ENCODE measurements at regions not wholly inside any gene's neighbourhood (a gene's known extent, or its start where the extent isn't known, plus 50 kb on each side); places are given as distances from the start of the nearest gene placed in this dataset.
"Not testable (repeated sequence)": the region's sequence is repeated elsewhere in the genome, so short reads cannot be mapped to it uniquely, and the experiment has no call there.

DNA sequence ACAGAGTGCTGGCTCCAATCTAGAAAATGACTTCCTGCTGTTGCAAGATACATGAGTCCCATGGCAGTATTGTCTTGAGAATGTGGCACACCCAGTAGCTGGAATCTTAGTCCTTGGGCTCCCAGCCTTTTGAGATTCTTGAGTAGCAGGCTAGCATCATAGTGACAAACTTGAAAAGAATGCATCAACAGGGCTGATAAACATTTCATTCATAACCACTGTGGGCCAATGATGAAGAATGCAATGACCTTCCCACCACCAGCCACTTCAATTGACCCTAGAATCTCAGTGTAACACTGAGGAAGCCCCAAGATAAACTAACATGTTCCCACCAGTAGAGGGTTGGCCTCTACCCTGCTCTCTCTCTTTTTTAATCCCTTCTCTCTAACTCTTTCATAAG lies 329.3 kb downstream of the GBA3 start:
- DNase-seq (ENCODE audit: low spot score), result no peak

GRCh38 chr4:23021040-23021439 lies 328.3 kb downstream of the GBA3 start:
- DNase-seq (ENCODE audit: low spot score), result no peak

DNA sequence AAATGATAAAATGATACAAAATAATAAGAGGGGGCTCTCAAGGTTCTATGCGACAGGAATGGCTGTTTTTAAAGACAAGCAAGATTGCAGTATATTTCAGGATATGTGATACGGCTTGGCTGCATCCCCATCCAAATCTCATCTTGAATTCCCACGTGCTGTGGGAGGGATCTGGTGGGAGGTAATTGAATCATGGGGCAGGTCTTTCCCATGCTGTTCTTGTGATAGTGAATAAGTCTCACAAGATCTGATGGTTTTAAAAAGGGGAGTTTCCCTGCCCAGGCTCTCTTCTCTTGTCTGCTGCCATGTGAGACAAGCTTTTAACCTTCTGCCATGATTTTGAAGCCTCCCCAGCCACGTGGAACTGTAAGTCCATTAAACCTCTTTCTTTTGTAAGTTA lies 327.7 kb downstream of the GBA3 start:
- not testable (repeated sequence) for DNase-seq (ENCODE audit: low spot score)

- no peak for DNase-seq (ENCODE audit: low spot score)
Measured at GRCh38 chr4:23016981-23017380, 324.2 kb downstream of the GBA3 start.

- no peak for DNase-seq (ENCODE audit: low spot score)
Measured at GRCh38 chr4:23015821-23016220, 323.1 kb downstream of the GBA3 start.

DNA sequence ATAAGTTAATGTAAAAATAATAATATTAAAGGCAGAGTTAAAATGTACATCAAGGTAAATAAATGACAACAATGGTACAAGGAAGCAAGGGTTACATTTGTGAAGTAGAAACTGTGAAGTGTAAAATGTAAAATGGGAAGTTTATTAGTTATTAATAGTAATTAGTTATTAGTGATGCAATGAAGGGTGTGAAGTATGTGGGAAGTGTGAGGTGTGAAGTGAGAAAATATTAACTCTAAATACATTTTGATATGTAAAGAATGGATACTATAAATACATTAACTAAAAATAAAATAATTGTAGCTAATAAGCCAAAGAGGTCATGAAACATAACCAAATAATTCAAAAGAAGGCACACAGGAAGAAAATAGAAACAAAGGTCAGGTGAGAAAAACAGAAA lies 316.4 kb downstream of the GBA3 start:
- no peak for DNase-seq (ENCODE audit: low spot score)

- DNase-seq (ENCODE audit: low spot score), result no peak
Measured at GRCh38 chr4:23006756-23007155, 314.0 kb downstream of the GBA3 start.

- DNase-seq (ENCODE audit: low spot score), result no peak
Measured at GRCh38 chr4:23005691-23006090, 313.0 kb downstream of the GBA3 start.

GRCh38 chr4:23001478-23001877 lies 308.7 kb downstream of the GBA3 start:
- no peak for DNase-seq (ENCODE audit: low spot score)

DNA sequence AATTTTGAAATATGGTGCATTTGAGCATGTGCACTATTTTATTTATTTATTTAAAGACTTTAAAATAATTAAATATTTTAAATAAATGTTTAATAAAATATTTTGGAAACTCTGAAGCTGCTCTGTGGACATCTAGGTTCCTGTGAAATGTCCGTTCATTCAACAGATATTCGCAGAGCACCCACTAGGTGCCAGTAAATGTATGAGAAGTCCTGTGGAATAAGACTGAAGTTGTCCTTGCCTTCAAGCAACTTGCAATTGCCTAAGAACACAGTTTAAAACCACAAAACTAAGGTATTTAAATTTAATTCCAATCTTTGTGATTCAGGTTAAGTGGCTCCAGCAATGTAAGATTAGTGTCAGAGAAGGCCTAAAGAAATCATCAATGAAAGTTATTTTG lies 306.7 kb downstream of the GBA3 start:
- no peak for DNase-seq (ENCODE audit: low spot score)

DNA sequence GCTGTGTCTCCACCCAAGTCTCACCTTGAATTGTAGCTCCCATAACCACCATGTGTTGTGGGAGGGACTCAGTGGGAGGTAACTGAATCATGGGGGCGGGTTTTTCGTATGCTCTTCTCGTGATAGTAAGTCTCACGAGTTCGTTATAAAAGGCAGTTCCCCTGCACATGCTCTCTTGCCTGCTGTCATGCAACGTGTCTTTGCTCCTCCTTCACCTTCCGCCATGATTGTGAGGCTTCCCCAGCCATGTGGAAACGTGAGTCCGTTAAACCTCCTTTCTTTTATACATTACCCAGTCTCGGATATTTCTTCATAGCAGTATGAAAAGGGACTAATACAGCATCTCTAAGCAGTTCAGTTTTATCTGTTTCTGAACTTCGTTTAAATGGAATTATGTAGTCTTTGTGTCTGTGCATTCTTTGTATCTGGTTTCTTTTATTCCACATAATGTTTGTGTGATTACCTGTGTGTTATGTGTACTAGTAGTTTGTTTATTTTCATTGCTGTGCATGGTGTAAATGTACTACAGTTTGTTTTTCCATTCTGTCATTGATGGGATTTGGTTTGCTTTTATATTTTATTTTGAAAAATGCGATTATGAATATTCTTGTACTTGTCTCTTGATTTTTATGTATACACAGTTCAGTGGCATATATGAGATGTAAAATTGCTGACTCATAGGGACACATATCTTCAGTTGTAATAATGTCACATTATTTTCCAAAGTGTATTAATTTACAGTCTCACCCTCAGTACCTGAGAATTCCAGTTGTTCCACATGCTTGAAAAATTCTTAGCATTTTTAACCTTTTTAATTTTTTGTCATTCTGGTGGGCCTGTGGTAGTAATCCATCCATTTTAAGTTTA lies 304.9 kb downstream of the GBA3 start:
- DNase-seq (ENCODE audit: low spot score), result no peak

DNA sequence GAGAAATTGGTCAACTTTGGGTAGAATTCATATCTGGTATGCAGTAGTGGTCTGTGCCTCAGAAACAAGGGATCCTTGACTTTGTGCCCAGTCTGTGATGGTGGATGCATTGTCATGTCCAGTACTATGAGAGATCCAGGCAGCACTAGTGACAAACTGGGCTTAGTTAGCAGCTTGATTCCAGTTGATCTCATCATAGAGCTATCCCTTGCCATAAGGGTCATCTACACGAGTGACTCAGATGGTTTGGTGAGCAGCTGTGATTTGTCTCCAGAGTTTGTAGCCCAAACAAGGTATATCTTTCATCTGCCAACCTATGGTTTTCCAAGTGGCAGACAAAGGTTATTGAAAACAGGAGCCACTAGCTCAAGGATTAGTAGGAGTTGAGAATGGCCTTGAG lies 298.8 kb downstream of the GBA3 start:
- DNase-seq (ENCODE audit: low spot score), result no peak

GRCh38 chr4:22988526-22988925 lies 295.8 kb downstream of the GBA3 start:
- DNase-seq (ENCODE audit: low spot score), result no peak

GRCh38 chr4:22987870-22988269 lies 295.1 kb downstream of the GBA3 start:
- no peak for DNase-seq (ENCODE audit: low spot score)

GRCh38 chr4:22986881-22987280 lies 294.1 kb downstream of the GBA3 start:
- no peak for DNase-seq (ENCODE audit: low spot score)

DNA sequence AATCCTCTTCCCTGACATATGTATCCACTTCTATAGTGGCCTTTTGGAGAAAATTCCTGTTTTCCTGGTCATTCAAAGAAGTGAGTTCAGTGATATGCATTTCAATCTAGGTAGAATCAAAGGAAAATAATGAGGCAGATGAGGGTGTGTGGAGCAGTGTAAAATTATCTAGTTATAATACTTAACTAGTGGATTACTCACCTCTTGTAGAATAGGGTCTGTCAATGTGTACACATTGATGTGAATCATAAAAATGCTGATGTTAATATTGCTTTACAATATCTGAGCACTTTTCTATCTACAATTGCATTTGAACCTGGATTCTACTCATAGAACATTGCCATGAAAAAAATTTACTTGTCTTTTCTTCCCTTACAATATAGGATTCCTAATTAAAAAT lies 293.5 kb downstream of the GBA3 start:
- DNase-seq (ENCODE audit: low spot score), result no peak

DNA sequence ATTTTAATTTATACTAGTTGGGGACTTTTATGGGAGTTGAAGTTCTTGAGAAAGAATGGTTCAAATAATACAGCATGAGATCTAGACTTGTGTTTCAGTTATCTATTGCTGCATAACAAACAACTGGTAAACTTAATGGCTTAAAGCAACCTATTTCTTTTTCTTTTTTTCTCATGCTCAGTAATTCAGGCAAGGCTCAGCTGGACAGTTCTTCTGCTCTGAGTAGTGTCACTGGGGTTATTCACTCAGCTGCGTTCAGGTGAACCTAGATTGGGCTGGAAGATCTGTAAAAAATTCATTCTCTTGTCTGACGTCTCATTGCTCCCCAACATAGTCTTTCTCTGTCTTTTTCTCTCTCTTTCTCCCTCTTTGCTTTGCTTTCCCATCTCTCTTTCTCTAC lies 291.7 kb downstream of the GBA3 start:
- DNase-seq (ENCODE audit: low spot score), result no peak

DNA sequence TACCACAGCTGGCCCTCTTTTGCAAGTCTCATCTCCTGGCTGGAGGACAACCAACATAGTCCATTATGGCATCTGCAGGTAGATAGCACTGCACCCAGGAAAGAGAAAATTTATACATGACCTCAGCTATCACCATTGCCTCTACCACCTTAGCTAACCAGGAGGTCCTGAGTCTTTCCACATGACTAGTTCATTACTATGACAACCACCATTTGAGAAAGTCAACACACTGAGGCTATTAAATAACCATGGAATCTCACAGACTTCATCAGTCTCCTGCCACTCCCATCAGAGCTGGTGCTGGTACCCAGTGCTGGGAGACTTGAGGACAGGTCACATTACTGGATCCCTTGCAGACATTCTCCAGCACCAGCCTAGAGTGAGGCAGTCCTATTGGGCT lies 285.9 kb downstream of the GBA3 start:
- no peak for DNase-seq (ENCODE audit: low spot score)

- no peak for DNase-seq (ENCODE audit: low spot score)
Measured at GRCh38 chr4:22970665-22971064, 277.9 kb downstream of the GBA3 start.

DNA sequence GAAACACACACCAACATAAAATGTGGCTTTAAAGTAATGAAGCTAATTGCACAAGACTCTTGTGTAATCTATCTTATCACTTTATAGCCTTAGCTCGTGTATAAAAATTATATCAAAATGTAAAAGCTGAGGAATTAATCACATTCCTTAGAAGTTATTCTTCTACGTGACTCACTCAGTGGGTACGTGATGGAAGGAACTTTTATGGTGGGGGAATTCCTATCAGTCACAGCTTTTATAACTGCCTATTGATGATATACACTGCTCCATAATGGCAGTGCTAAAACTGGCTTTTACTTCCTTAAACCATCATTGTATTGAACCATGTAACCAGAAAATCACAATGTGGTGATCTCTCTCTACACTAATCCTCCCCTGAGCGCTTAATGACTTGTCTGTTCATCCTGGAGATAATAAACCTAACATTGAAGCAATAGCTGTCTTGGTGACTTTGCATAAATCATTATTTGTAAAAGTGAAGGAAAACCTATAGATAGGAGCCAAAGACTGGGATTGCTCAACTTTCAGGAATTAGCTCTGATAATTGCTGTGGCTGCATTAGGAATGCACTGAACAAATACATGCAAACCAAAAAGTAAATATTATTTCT lies 276.7 kb downstream of the GBA3 start:
- no peak for DNase-seq (ENCODE audit: low spot score)

DNA sequence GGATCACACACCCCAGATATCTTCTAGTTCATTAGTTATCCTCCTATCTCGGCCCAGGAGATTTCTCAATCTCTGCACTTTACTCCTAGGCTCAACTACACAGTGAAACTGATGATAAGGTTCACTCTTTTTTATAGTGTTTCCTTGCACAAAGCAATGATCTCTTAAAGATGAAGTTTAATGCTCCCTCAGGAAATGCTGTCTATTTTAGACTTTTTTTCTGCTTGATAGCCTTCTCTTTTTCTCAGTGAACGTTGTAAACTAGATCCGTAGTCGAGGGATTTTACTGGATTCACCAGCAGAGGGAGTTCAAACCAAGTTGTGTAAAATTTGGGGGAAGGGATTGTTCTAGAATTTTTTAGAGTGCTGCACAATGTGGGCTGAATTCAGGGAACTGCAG lies 269.6 kb downstream of the GBA3 start:
- DNase-seq (ENCODE audit: low spot score), result no peak

DNA sequence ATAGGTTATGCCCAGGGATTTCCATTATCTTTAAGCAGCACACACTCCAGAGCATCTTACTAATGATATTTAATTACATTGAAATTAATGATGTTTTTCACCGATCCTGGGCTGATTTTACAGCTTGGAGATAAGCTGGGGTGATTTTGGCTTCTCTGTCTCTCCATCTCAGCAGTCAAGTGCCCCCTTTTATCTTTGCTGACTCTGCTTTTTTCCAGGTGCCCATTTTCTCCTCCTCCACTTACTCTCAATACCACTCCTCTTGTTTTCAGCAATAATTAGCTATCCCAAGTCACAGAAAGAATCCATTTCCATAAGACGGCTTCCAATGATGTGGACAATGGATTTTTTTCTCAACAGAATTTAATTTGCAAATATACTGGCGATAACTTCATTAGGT lies 266.7 kb downstream of the GBA3 start:
- DNase-seq (ENCODE audit: low spot score), result no peak

- DNase-seq (ENCODE audit: low spot score), result no peak
Measured at GRCh38 chr4:22957774-22958309, 265.1 kb downstream of the GBA3 start.

Data from globus pallidus (tissue), 1 donor.